HL-60/S4 (cell line): ENCODE measurements at regions not wholly inside any gene's neighbourhood (a gene's known extent, or its start where the extent isn't known, plus 50 kb on each side); places are given as distances from the start of the nearest gene placed in this dataset.

Source experiments
- in situ Hi-C: fragments of 300-500 bp; cut with MboI; formaldehyde crosslinking; loops from 2 replicates; pipeline ENCODE4 v1.14.3; 2022; ENCODE audit warnings: low sequenced_read_pairs

- in situ Hi-C loops, result no loop called here
Observed at GRCh38 chr13:110773480-110773879, 60.0 kb downstream of the ING1 start.

- in situ Hi-C loops, result no loop called here
Observed at GRCh38 chr13:110774051-110774450, 60.6 kb downstream of the ING1 start.

GRCh38 chr13:110774490-110774889 lies 61.0 kb downstream of the ING1 start:
- in situ Hi-C loops, result no loop called here

GRCh38 chr13:110775576-110775975 lies 62.1 kb downstream of the ING1 start:
- in situ Hi-C loops, result no loop called here

GRCh38 chr13:110777251-110777820 lies 63.8 kb downstream of the ING1 start:
- in situ Hi-C loops, result no loop called here

- in situ Hi-C loops, result no loop called here
Observed at GRCh38 chr13:110779022-110779421, 65.5 kb downstream of the ING1 start.

GRCh38 chr13:110780422-110780821 lies 66.9 kb downstream of the ING1 start:
- in situ Hi-C loops, result no loop called here

GRCh38 chr13:110782185-110782584 lies 68.7 kb downstream of the ING1 start:
- in situ Hi-C loops, result no loop called here

- in situ Hi-C loops, result no loop called here
Observed at GRCh38 chr13:110784704-110785103, 71.2 kb downstream of the ING1 start.

- in situ Hi-C loops, result no loop called here
Observed at GRCh38 chr13:110788778-110789177, 75.3 kb downstream of the ING1 start.

GRCh38 chr13:110789871-110790270 lies 76.4 kb downstream of the ING1 start:
- in situ Hi-C loops, result no loop called here

GRCh38 chr13:110790371-110790770 lies 76.9 kb downstream of the ING1 start:
- in situ Hi-C loops, result no loop called here

GRCh38 chr13:110794209-110794608 lies 80.7 kb downstream of the ING1 start:
- in situ Hi-C loops, result no loop called here

GRCh38 chr13:110797230-110797877 lies 83.9 kb downstream of the ING1 start:
- in situ Hi-C loops, result no loop called here

GRCh38 chr13:110798081-110798994 lies 84.8 kb downstream of the ING1 start:
- in situ Hi-C loops, result no loop called here

GRCh38 chr13:110799246-110800236 lies 86.0 kb downstream of the ING1 start:
- in situ Hi-C loops, result no loop called here

GRCh38 chr13:110801044-110801443 lies 87.5 kb downstream of the ING1 start:
- in situ Hi-C loops, result no loop called here

GRCh38 chr13:110802260-110802659 lies 88.8 kb downstream of the ING1 start:
- in situ Hi-C loops, result no loop called here

GRCh38 chr13:110806636-110807035 lies 93.1 kb downstream of the ING1 start:
- in situ Hi-C loops, result no loop called here

GRCh38 chr13:110807546-110807945 lies 94.0 kb downstream of the ING1 start:
- in situ Hi-C loops, result no loop called here

GRCh38 chr13:110808138-110808537 lies 94.6 kb downstream of the ING1 start:
- in situ Hi-C loops, result no loop called here
